ENCODE measurements at regions not wholly inside any gene's neighbourhood (a gene's known extent, or its start where the extent isn't known, plus 50 kb on each side); places are given as distances from the start of the nearest gene placed in this dataset.
A peak's percentile ranks its signal among the peaks of the same experiment; 100 is the strongest.
"Not testable (repeated sequence)": the region's sequence is repeated elsewhere in the genome, so short reads cannot be mapped to it uniquely, and the experiment has no call there.

DNA sequence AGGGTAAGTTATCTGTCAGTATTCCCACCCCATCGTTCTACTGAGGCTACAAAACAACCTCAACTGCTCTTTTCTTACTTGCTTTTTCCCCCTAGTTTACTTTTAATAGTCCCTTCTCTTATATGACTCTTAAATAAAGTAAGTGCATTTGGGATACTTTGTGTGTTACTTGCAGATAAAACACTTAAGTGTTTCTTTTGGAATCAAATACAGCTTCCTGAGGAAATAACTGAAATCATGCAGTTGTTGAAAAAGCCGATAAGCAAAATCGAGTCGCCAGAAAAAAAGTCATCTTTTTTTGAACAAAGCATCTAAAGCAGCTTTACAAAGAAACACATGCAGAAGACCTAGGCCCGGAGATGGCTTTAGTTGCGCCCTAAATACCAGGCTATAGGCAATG lies 53.5 kb upstream of the EPB41L4A start:
- peak; percentile 53 for DNase-seq

DNA sequence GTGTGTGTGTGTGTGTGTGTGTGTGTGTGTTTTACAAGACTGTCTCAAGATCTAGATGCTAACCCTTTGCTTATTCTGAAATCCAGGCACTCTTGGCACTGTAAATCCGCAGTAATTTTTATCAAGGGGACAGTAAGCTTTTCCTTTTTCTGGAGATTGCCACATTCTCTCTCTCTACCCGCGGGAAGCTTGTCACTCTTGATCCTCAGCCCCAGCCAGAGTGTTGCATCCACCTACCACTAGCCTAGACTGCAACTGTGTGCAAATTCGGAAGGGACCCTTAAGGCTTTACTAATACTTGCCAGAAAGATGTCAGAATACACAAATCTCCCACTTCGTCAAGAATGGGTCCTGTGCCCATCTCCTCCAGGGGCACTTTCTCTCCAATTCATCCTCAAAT lies 54.9 kb upstream of the EPB41L4A start:
- DNase-seq = no peak

DNA sequence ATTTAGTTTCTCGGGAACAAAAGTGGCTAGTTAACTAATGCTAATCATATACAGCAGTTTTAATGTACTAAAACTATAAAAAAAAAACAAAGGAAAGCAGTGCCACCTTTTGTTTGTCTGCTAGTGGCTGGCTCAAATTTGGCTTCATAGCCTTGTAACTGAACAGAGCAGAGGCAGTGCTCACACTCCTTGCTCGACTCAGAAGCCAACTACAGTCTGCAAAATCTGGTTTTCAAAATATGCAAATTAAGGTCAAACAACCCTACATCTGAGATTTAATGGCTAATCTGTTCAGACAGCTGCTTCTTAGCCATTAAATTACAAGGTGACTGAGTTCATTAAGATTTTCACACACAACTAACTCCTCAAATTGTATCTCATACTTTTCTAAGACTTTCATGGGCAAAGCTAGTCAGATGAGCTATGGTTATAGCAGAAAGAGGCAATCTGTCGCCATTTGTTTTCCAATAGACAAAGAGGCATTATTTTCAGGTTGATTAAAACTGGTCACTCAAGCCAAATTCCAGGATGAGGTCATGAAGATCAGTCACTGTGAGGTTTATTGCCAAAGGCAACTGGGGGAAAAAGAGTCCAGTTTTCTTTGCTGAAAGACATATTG lies 56.8 kb upstream of the EPB41L4A start:
- DNase-seq = no peak

DNA sequence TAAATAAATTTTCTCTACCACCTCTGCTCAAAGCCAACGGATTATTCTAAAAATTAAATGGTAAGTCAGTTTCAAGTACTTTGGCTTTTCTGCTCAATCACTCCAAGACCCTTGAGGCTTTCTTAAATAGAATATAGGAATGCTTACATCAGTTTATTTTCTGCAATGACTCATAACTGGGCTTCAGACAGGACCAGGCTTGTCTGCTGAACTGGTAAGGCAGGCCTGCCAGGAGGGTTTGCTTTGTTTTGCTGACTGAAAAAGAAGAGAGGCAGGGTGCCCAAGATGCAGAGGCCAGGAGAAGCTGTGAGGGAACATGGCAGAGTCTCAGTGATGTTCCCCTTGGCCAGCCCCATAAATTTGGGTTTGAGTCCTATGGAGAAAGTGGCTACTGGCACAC lies 60.3 kb upstream of the EPB41L4A start:
- DNase-seq = no peak

DNA sequence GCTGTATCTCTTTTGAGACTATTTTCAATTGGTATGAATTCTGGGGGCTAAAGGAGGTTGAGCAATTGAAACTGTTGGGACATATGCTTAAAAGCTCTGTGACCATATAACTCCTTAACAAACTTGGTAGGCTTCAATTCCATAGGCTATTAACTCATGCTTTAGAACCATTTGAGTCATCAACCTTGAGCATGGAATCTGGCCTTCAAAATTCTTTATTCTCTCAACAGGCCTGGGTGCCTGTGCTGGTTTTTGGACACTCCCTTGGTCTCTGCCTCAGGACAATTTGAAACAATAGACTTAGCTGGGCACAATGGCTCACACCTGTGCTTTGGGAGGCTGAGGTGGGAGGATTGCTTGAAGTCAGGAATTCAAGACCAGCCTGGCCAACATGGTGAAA lies 61.4 kb upstream of the EPB41L4A start:
- no peak for DNase-seq

DNA sequence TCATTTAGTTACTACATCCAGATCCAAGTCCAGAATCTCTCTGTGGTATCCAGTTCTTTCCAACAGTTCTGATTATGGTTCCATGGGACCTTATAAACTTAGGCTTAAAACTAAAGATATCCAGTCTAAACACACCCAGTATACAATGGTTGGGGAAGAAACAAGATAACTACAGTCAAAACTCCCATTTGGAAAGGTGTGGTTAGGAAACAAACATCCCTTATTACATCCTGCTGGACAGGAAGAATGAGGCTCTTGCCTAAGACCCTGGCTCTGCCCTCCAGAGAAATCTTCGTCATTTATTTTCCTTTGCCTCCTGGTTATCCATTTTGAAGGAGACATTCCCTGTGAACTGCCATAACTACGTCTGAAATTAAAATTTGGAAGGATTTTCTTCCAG lies 64.6 kb upstream of the EPB41L4A start:
- no peak for DNase-seq

DNA sequence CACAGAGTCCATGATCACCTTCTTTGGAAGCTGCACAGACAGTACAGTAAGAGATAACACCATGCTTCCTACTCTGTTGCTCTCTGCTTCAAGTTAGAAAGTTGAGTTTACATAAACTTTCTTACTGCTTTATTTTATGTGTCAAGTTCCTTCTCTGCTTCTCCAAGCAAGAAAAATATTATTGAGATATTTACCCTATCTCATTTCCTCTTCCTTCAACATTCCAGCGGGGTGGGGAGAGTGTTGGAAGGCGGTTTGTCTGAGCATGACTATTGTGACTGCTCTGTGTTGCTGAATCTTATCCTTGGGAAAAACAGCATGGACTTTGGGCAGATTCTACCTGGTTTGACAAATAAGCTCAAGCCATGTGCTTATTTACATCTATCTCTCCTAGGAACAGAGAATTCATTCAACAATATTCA lies 66.9 kb upstream of the EPB41L4A start:
- peak; percentile 7 for DNase-seq

DNA sequence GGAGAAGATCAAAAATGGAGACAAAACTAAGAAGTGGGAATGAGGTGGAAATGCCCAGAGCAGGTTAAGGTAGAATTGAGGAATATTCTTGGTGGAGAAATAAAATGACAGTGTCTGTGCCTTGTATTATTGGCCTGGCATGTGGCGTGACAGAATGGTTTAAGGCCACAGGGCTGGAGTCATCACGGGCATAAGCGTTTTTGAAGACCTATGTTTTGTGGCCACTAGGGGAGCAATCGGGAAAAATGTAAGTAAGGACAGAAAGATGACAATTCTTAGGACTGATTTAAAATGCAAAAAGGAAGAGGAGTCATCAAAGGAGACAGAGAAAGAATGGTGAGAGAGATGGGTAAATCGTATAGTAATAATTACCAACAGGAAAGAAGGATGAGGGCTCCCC lies 72.2 kb upstream of the EPB41L4A start:
- peak; percentile 50 for DNase-seq

DNA sequence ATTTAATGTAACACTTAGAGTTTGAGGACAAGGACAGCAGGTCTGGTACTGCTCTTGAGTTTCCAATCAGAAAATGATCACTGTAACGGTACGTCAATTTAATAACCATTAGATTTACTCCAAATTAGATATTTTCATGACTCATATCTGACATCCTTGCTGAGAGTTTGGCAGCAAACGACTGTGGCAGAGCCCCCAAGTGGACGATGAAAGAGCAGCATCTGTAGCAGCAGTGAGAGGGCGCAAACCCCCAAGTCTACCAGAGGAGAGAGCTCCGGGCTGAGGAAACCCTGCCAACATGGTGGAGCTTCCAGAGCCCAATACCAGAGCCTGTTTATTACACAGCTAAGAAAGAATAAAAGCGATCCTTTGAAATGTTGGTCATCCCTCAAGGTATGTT lies 73.2 kb upstream of the EPB41L4A start:
- peak; percentile 94 for DNase-seq

DNA sequence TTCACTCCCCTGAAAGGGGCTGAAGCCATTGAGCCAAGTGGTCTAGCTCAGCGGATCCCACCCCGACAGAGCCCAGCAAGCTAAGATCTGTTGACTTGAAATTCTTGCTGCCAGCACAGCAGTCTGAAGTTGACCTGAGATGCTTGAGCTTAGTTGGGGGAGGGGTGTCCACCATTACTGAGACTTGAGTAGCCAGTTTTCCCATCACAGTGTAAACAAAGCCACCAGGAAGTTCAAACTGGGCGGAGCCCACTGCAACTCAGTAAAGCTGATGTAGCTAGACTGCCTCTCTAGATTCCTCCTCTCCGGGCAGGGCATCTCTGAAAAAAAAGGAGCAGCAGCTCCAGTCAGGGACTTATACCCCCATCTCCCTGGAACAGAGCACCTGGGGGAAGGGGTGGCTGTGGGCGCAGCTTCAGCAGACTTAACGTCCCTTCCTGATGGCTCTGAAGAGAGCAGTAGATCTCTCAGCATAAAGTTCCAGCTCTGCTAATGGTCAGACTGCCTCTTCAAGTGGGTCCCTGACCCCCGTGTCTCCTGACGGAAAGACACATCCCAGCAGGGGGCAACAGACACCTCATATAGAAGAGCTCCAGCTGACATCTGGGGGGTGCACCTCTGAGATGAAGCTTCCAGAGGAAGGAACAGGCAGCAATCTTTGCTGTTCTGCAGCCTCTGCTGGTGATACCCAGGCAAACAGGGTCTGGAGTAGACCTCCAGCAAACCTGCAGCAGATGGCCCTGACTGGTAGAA lies 84.8 kb upstream of the EPB41L4A start:
- DNase-seq = peak; percentile 36

DNA sequence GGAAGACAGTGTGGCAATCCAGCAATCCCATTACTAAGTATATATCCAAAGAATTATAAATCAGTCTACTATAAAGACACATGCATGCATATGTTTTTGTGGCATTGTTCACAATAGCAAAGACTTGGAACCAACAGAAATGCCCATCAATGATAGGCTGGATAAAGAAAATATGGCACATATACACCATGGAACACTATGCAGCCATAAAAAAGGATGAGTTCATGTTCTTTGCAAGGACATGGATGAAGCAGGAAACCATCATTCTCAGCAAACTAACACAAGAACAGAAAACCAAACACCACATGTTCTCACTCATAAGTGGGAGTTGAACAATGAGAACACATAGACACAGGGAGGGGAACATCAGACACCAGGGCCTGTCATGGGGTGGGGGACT lies 90.0 kb upstream of the EPB41L4A start:
- not testable (repeated sequence) for DNase-seq

DNA sequence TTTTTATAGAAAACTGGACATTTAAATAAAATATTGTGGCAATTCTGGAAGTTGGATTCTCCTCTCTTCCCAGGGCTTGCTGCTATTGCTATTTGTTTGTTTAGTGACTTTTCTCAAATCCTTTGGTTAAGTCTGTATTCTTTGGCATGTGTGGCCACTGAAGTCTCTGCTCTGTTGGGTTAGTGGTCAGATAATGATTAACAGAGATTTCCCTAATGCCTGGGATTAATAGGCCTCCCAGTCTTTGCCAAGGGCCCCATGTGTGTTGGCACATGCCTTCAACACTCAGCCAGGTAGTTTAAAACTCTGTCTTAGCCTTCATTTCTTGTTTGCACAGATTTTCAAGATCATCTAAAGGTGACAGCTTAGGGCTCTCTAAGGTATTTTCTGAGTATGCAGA lies 92.8 kb upstream of the EPB41L4A start:
- no peak for DNase-seq

DNA sequence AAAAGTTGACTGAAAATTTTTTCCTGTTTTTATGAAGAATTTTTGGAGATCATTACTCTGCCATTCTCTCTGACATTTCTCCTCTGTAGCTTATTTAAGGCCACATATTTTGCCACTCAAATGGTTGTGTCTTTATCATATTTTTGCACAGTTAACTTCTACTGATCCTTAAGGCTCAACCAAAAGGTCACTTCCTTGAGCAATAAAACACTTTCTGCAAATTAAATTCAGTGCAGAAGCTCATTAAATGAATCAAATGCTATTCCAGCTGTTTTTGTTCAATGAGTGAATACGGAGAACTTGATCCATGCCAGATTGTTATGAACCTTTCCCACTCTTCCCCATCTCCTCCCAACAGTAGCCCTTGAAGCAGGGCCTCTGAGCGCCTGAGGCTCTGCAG lies 93.8 kb upstream of the EPB41L4A start:
- no peak for DNase-seq

DNA sequence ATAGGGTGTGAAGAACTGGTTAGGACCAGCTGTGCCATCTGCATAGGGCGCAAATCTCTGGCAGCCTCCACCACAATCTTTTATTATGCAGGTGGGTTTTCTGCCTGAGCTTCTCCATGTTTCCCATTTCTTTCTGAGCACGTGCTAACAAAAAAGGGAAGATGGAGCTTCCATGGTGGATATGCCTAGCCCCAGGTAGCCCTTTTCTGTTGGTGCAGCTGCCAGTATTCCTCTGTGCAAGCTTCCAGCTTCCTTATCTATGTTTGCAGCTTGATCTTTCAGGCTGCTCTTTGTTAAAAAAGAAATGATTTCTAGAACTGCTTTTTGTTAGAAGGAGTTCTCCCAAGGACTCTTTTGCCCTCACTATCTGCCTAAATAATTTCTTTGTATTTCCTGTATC lies 95.0 kb upstream of the EPB41L4A start:
- peak; percentile 77 for DNase-seq

DNA sequence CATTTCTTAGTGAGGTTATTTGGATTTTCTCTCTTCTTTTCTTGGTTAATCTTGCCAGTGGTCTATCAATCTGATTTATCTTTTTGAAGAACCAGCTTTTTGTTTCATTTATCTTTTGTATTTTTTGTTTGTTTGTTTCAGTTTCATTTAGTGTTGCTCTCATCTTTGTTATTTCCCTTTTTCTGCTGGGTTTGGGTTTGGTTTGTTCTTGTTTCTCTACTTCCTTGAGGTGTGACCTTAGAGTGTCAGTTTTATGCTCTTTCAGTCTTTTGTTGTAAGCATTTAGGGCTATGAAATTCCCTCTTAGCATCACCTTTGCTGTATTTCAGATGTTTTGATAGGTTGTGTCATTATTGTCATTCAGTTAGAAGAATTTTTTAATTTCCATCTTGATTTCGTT lies 101.4 kb upstream of the EPB41L4A start:
- DNase-seq = not testable (repeated sequence)

DNA sequence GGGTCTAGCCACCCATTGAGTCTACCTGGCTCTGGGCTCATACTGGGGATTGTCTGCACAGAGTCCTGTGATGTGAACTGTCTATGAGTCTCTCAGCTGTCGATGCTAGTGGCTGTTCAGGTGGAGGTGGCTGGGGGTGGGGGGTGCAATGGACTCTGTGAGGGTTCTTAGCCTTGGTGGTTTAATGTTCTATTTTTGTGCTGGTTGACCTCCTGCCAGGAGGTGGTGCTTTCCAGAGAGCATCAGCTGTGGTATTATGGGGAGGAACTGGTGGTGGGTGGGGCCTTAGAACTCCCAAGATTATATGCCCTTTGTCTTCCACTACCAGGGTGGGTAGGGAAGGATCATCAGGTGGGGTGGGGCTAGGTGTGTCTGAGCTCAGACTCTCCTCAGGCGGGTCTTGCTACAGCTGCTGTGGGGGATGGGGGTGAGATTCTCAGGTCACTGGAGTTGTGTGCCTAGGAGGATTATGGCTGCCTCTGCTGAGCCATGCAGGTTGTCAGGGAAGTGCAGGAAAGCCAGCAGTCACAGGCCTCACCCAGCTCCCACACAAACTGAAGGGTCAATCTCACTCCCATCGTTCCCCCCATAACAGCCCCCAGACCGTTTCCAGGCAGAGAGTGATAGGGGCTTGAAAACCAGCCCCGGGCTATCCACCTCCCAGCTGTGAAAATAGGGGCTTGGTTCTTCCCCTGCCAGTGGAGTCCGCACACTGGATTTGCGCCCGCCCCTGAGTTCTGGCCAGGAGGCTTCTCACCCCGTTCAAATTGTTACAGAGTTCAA lies 104.0 kb upstream of the EPB41L4A start:
- not testable (repeated sequence) for DNase-seq

DNA sequence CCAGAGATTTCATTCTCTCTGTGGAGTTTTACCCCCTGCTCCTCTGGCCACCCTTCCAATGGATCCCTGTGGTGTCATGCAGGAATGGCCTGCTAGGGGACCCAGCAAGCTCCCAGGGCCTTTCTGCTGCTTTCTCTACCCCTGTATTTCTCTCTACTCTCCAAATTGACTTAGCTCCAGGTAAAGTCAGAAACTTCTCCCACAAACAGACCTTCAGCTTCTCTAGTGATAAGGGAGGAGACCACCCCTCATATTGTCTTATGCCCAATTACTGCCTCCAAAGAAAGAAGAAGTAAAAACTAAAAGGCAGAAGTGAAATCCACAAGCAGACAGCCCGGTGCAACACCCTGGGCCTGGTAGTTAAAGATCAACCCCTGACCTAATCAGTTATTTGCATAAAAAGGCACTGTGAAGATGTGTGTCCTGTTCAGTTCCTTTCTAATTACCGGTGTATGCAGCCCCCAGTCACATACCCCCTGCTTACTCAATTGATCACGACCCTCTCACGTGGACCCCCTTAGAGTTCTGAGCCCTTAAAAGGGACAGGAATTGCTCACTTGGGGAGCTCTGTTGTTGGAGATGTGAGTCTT lies 104.7 kb upstream of the EPB41L4A start:
- DNase-seq = not testable (repeated sequence)

DNA sequence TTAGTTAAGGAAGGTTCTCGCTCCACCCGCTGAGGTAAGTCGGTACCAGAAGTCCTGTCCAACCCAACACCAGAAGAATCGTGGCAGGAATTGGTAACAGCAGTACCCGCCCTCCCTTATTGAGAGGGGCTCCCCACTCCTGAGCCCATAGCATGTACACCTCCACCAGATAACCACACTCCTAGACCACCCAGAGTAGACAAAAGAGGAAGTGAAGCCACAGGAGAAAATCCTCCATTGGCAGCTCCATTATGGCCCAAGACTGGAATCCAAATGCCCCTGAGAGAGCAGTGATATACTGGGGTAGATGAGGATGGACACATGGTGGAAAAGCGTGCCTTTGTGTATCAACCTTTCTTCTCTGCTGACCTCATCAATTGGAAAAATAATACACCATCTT lies 106.1 kb upstream of the EPB41L4A start:
- no peak for DNase-seq

DNA sequence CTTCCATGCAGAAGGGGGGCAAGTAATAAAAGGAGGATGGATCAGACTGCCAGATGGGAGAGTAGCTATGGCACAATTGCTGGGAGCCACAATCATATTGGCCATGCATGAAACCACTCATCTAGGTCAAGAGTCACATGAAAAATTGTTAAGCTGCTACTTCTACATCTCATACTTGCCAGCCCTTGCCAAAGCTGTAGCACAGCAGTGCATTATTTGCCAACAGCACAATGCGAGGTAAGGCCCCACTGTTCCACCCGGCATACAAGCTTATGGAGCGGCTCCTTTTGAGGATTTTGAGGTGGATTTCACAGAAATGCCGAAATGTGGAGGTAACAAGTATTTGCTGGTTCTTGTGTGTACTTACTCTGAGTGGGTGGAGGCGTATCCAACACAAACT lies 109.9 kb upstream of the EPB41L4A start:
- DNase-seq = no peak

DNA sequence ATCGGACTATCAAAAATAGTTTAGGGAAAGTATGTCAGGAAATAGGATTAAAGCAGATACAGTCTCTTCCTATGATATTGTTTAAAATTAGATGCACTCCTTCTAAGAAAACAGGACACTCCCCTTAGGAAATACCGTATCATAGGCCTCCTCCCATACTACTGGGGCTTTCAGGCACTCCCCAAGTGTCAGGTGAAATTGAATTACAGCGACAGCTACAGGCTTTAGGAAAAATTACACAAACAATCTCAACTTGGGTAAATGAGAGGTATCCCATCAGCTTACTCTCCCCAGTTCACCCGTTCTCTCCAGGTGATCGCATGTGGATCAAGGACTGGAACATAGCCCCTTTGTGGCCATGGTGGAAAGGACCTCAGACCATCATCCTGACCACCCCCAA lies 110.4 kb upstream of the EPB41L4A start:
- DNase-seq = peak; percentile 64

DNA sequence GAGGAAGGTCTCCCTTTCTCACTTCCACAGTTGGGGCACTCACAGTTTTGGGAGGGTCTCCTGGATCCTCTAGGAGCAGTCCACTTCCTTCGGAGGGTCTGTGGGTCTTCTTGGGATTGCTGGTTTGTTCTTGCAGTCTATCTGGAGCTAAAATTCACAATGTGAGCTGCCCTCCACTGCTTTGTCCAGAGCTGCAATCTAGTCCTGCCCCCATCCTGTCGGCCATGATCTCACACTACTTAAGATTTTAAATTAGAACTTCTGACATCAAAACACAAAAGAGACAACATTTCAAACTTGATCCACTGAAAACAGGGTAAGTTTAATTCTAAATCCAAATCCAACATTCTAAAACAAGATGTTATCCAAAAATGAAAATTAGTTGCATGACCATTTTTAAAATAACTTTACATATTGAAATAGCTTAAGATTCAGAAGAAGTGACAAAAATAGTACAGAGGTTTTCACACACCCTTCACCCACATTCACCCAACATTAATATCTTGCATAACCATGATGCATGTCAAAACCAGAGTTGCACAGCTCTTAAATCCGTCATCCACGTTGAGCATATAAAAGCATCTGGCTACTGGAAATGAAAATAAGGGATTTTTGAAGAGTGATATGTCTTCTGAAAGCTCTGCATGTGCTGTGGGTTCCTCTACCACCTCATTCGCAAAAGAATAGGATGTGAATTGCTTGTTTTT lies 113.7 kb upstream of the EPB41L4A start:
- no peak for DNase-seq

DNA sequence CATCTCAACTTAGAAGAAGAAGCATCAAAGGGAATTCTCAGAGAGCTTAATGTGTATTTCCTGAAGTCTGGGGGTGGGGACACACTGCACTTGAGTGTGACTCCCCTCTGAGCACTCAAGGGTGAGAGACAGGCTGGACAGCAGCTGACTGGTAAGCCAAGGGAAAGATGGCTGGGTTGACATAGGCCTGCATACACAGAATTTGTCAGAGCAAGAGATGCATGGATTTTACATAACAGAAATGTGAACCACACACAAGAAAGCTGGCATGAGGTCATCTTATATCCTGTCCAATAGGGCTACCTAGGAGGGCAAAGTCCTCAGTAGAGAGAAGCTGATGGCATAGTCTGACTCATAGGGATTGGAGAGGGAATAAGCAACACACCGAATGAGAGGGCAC lies 114.3 kb upstream of the EPB41L4A start:
- DNase-seq = peak; percentile 16

DNA sequence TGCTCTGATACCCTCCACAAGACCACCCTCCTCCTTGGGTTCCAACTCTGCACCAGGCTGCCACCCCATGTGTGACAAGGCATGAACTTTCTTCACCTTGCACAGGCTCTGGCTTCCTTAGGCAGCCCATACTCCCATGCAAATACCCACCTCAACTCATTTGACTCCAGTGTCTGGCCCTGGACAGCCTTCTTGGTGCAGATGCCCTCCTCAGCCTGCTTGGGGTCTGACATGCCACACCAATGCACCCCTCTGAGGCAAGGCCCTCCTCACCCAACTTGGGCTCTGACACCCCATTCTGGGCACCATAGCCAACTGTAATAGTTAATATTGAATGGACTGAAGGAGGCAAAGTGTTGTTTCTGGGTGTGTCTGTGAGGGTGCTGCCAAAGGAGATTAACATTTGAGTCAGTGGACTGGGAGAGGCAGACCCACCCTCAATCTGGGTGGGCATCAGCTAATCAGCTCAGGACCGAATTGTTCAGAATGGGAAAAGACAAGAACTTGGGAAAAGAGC lies 115.0 kb upstream of the EPB41L4A start:
- DNase-seq = no peak
